PC-9 (cell line): ENCODE measurements at regions not wholly inside any gene's neighbourhood (a gene's known extent, or its start where the extent isn't known, plus 50 kb on each side); places are given as distances from the start of the nearest gene placed in this dataset.
"Not testable (repeated sequence)": the region's sequence is repeated elsewhere in the genome, so short reads cannot be mapped to it uniquely, and the experiment has no call there.

Source experiments
- BruUV-seq: library from RNA; stranded (reverse); fragments of 400-500 nt; replicated peaks from 2 replicates; lab custom pipeline; 2021; lab: Mats Ljungman, UMichigan
- CTCF ChIA-PET: fragments of 300-600 bp; sonication (Branson Sonifier 250); formaldehyde crosslinking; loops from one replicate; lab custom pipeline; 2022; ENCODE audit warnings: antibody characterized with exemption; lab: Charles Lee
- POLR2A ChIA-PET: fragments of 300-600 bp; sonication (Branson Sonifier 250); formaldehyde crosslinking; loops from one replicate; lab custom pipeline; 2022; ENCODE audit warnings: antibody characterized with exemption; ENCODE audit not compliant: unreplicated experiment; lab: Charles Lee
- DNase-seq, 2 experiments: peaks; one replicate each; pipeline versions ENCODE4 v3.0.0 to v3.0.0-alpha.2; 2015 to 2022; ENCODE audit warnings: mixed read lengths in 1 of 2
- H2AFZ ChIP-seq: fragments of 200-600 bp; sonication (generic); 2 replicates; pipeline ENCODE4 v1.8.1; 2017; ENCODE audit warnings: antibody characterized with exemption
- H3F3A ChIP-seq: fragments of 200-600 bp; sonication (generic); 2 replicates; pipeline ENCODE4 v1.8.1; 2017; ENCODE audit warnings: antibody characterized with exemption, mild to moderate bottlenecking, low read depth; ENCODE audit not compliant: insufficient read depth
- H3K27ac ChIP-seq: fragments of 200-600 bp; sonication (generic); 2 replicates; pipeline ENCODE4 v1.6.1; 2016; ENCODE audit warnings: mixed run types
- H3K27me3 ChIP-seq: fragments of 200-600 bp; sonication (generic); 2 replicates; pipeline ENCODE4 v1.6.1; 2016; ENCODE audit warnings: low read depth, mixed run types; ENCODE audit not compliant: insufficient read depth
- H3K36me3 ChIP-seq: fragments of 200-600 bp; sonication (generic); 2 replicates; pipeline ENCODE4 v1.6.1; 2016; ENCODE audit warnings: low read depth, mixed run types
- H3K4me1 ChIP-seq: fragments of 200-600 bp; sonication (generic); replicated peaks from 2 replicates; pipeline ENCODE4 v1.6.1; 2016; ENCODE audit warnings: mixed run types; ENCODE audit not compliant: insufficient read depth
- H3K4me2 ChIP-seq: fragments of 200-600 bp; sonication (generic); 2 replicates; pipeline ENCODE4 v1.6.1; 2017; ENCODE audit warnings: mixed run types
- H3K4me3 ChIP-seq: fragments of 200-600 bp; sonication (generic); 2 replicates; pipeline ENCODE4 v1.6.1; 2016; ENCODE audit warnings: mixed run types
- H3K79me2 ChIP-seq: fragments of 200-600 bp; sonication (generic); 2 replicates; pipeline ENCODE4 v1.6.1; 2017; ENCODE audit warnings: low read depth, mixed run types
- H3K9me2 ChIP-seq: fragments of 200-600 bp; sonication (generic); 2 replicates; pipeline ENCODE4 v1.8.1; 2017; ENCODE audit warnings: mild to moderate bottlenecking; ENCODE audit not compliant: insufficient read depth
- H3K9me3 ChIP-seq: fragments of 200-600 bp; sonication (generic); 2 replicates; pipeline ENCODE4 v1.8.1; 2016; ENCODE audit warnings: low read depth; ENCODE audit not compliant: insufficient read depth
- H4K20me1 ChIP-seq: fragments of 200-600 bp; sonication (generic); 2 replicates; pipeline ENCODE4 v1.8.1; 2017; ENCODE audit not compliant: insufficient read depth
- EZH2 ChIP-seq: fragments of 200-600 bp; sonication (generic); IDR thresholded peaks from 2 replicates; pipeline ENCODE4 v1.8.0; 2017; ENCODE audit warnings: antibody characterized with exemption, low read depth
- intact Hi-C: fragments of 100-400 bp; cut with micrococcal nuclease; formaldehyde crosslinking; loops from one replicate; pipeline ENCODE4 v1.10.0; 2022; ENCODE audit not compliant: unreplicated experiment
- TF ChIP-seq, protein P1 (sequence below): fragments of 200-600 bp; sonication (generic); conservative IDR thresholded peaks from 2 replicates; pipeline ENCODE4 v1.6.1; 2017; ENCODE audit warnings: mixed run types, antibody characterized with exemption, mild to moderate bottlenecking, moderate library complexity

GRCh38 chr4:184907810-184908209 lies 82.0 kb upstream of the ACSL1 start:
- H3K9me2 ChIP-seq: no peaks in the 10 kb centered on the region
- H3K79me2 ChIP-seq: no peaks in the 10 kb centered on the region
- H3F3A ChIP-seq: no peaks in the 10 kb centered on the region
- H3K9me3 ChIP-seq: no peaks in the 10 kb centered on the region
- H3K36me3 ChIP-seq: no peaks in the 10 kb centered on the region
- H3K27ac ChIP-seq: no peak overlapping the region
- POLR2A ChIA-PET: no interaction called here
- no peaks in the 10 kb centered on the region for H3K27me3 ChIP-seq
- no peaks in the 10 kb centered on the region for H3K4me1 ChIP-seq
- intact Hi-C loops: loop anchor here (1.0 kb wide), 1 partner anchor 162 kb away; no protein-coding TSS in a partner anchor
- no peak overlapping the region for H3K4me2 ChIP-seq
- DNase-seq: no peak
- CTCF ChIA-PET: no interaction called here
- no TSS peak for BruUV-seq
- H2AFZ ChIP-seq: no peak overlapping the region
- H3K4me3 ChIP-seq: no peak overlapping the region
- no peak for TF ChIP-seq EZH2
- TF ChIP-seq, protein P1, sequence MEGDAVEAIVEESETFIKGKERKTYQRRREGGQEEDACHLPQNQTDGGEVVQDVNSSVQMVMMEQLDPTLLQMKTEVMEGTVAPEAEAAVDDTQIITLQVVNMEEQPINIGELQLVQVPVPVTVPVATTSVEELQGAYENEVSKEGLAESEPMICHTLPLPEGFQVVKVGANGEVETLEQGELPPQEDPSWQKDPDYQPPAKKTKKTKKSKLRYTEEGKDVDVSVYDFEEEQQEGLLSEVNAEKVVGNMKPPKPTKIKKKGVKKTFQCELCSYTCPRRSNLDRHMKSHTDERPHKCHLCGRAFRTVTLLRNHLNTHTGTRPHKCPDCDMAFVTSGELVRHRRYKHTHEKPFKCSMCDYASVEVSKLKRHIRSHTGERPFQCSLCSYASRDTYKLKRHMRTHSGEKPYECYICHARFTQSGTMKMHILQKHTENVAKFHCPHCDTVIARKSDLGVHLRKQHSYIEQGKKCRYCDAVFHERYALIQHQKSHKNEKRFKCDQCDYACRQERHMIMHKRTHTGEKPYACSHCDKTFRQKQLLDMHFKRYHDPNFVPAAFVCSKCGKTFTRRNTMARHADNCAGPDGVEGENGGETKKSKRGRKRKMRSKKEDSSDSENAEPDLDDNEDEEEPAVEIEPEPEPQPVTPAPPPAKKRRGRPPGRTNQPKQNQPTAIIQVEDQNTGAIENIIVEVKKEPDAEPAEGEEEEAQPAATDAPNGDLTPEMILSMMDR: no peak
- H4K20me1 ChIP-seq: no peaks in the 10 kb centered on the region

GRCh38 chr4:184911310-184911709 lies 85.5 kb upstream of the ACSL1 start:
- Histone ChIP-seq H3F3A (no peaks in the 10 kb centered on the region), H3K4me2 (no peak overlapping the region), H3K4me1 (peaks cover 8% of the 10 kb centered on the region; the same call in 1 of the 2 replicates), H2AFZ (no peak overlapping the region), H3K4me3 (no peak overlapping the region), H3K27ac (no peak overlapping the region), H3K36me3 (no peaks in the 10 kb centered on the region), H3K9me3 (no peaks in the 10 kb centered on the region), H3K9me2 (no peaks in the 10 kb centered on the region), H3K27me3 (no peaks in the 10 kb centered on the region), H3K79me2 (no peaks in the 10 kb centered on the region), H4K20me1 (no peaks in the 10 kb centered on the region)
- TF ChIP-seq EZH2: no peak
- TF ChIP-seq, protein P1: no peak
- BruUV-seq: no TSS peak
- no peak for DNase-seq
- intact Hi-C loops: no loop called here
- CTCF ChIA-PET: no interaction called here
- POLR2A ChIA-PET: no interaction called here

DNA sequence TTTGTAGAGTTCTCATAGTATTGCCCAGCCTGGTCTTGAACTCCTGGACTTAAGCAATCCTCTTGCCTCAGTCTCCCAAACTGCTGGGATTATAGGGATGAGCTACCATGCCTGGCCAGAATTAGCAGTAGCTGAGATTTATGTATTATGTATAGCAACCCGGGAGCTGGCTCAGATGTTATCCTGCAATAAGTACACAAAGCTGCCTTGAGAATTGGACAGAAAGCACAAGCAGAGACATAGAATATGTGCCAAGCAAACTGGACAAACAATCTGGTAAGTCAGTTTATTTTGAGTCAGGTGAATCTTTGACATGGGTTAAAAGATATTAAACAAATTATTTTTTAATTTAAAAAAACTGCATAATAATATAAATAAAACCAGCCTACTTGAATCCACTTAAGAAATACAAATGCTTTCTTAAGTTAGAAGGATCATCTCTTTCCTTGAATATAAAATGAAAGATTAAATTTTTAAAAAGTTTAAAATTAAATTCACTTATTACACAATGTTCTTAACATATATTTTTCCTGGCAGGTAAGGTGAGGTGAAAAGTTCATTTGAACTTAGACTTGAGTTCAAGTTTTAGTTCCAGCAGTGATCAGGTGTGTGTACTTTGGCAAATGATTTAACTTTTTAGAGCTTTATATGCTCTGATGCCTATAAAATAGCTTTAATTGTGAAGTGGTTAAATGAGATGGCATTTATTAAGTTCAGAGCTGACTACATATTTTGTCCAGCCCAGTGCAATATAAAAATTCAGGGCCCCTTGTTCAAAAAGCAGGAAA lies 87.8 kb upstream of the ACSL1 start:
- Histone ChIP-seq H3K27me3 (no peaks in the 10 kb centered on the region), H4K20me1 (no peaks in the 10 kb centered on the region), H3F3A (no peaks in the 10 kb centered on the region), H3K27ac (no peak overlapping the region), H3K9me3 (no peaks in the 10 kb centered on the region), H3K36me3 (no peaks in the 10 kb centered on the region), H3K4me1 (peaks cover 8% of the 10 kb centered on the region; the same call in 1 of the 2 replicates), H3K4me2 (no peak overlapping the region), H3K9me2 (no peaks in the 10 kb centered on the region), H2AFZ (no peak overlapping the region), H3K4me3 (no peak overlapping the region), H3K79me2 (no peaks in the 10 kb centered on the region)
- CTCF ChIA-PET: interaction anchor here (1.3 kb wide), 1 partner anchor 24 kb away, joined by 3 read pairs; no protein-coding TSS in a partner anchor
- DNase-seq: no peak
- intact Hi-C loops: no loop called here
- TF ChIP-seq, protein P1: no peak
- no peak for TF ChIP-seq EZH2
- BruUV-seq: no TSS peak
- POLR2A ChIA-PET: no interaction called here

GRCh38 chr4:184918799-184919198 lies 93.0 kb upstream of the ACSL1 start:
- H3K4me3 ChIP-seq, H3K27me3 ChIP-seq, H3K9me2 ChIP-seq, BruUV-seq, POLR2A ChIA-PET, CTCF ChIA-PET, H3K79me2 ChIP-seq, H2AFZ ChIP-seq, H3F3A ChIP-seq, H3K36me3 ChIP-seq, intact Hi-C loops, DNase-seq, H3K27ac ChIP-seq, H4K20me1 ChIP-seq, H3K4me2 ChIP-seq, H3K9me3 ChIP-seq, H3K4me1 ChIP-seq: not testable (repeated sequence)
